Activated naive CD8-positive, alpha-beta T cell treated with anti-CD3 and anti-CD28 coated beads, Interleukin-2, amount 10 ng/mL, durations not matched to agents 7 days and 5 days (primary cell): ENCODE measurements at regions not wholly inside any gene's neighbourhood (a gene's known extent, or its start where the extent isn't known, plus 50 kb on each side); places are given as distances from the start of the nearest gene placed in this dataset.
"Not testable (repeated sequence)": the region's sequence is repeated elsewhere in the genome, so short reads cannot be mapped to it uniquely, and the experiment has no call there.

Source experiments
- ATAC-seq: fragments of 150-1000 bp; cut with Tn5 transposase; one replicate; pipeline ENCODE4 v1.10.0; 2021; ENCODE audit warnings: low read depth, moderate library complexity
- POLR2A ChIA-PET: fragments of 350-600 bp; sonication (Branson Sonifier 250); formaldehyde crosslinking; loops from one replicate; lab custom pipeline; 2021; ENCODE audit warnings: antibody characterized with exemption; lab: Charles Lee
- DNase-seq: peaks from one replicate; pipeline ENCODE4 v3.0.0; 2021
- H3K27ac Mint-ChIP-seq: one replicate; pipeline ENCODE4 v1.8.0; 2022; ENCODE audit warnings: mild to moderate bottlenecking, mixed read lengths
- H3K27me3 Mint-ChIP-seq: one replicate; pipeline ENCODE4 v1.8.0; 2022; ENCODE audit warnings: mild to moderate bottlenecking, moderate library complexity, mixed read lengths
- H3K36me3 Mint-ChIP-seq: one replicate; pipeline ENCODE4 v1.8.0; 2021; ENCODE audit warnings: mild to moderate bottlenecking, mixed read lengths
- H3K4me1 Mint-ChIP-seq: one replicate; pipeline ENCODE4 v1.8.0; 2021; ENCODE audit warnings: mixed read lengths
- H3K4me3 Mint-ChIP-seq: one replicate; pipeline ENCODE4 v1.8.0; 2022; ENCODE audit warnings: mild to moderate bottlenecking, moderate library complexity, mixed read lengths
- H3K9me3 Mint-ChIP-seq: one replicate; pipeline ENCODE4 v1.8.0; 2021; ENCODE audit warnings: mixed read lengths

DNA sequence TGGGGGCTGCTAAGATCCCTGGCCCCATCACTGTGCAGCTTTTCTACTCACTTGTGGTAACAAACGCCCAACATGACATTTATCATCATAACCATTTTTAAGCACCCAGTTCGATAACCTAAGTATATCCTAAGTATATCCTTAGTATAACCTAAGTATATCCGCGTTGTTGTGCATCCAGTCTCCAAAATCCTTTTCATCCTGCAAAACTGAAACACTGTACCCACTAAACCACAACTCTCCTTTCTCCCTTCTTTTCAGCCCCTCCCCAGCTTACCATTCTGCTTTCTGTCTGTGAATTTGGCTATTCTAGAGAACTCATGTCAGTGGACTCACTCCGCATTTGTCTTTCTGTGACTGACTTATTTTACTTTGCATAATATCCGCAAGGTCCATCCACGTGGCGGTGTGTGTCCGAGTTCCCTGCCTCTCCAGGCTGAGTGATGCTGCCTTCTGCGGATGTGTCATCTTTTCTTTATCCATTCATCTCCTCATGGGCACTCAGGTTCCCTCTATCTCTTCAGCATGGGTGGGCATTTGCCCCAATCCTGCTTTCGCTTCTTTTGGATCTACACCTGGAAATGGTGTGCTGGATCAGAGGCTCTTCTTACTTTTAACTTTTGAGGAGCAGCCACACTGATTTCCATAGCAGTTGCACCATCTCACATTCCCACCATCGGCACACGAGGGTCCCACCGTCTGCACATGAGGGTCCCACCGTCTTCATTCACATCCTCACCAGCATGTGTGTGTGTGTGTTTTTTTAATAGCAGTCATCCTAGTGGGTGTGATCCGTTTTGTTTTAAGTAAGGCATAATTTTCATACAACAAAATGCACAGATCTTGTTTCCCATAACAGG lies 82.4 kb upstream of the CLDN5 start:
- Mint-ChIP-seq H3K4me1 (peaks cover 21% of the 10 kb centered on the region), H3K36me3 (no peaks in the 10 kb centered on the region), H3K27me3 (peaks cover 4% of the 10 kb centered on the region), H3K9me3 (no peaks in the 10 kb centered on the region), H3K27ac (peak overlapping the region; percentile 70), H3K4me3 (no peak overlapping the region)
- POLR2A ChIA-PET, result interaction anchor here (1.7 kb wide), 1 partner anchor 9 kb away, joined by 4 read pairs; no protein-coding TSS in a partner anchor
- DNase-seq (no peak), ATAC-seq (no peak)

GRCh38 chr22:19607192-19608002 lies 83.2 kb upstream of the CLDN5 start:
- Mint-ChIP-seq H3K27ac (peak overlapping the region; percentile 70), H3K4me3 (no peak overlapping the region), H3K4me1 (peaks cover 21% of the 10 kb centered on the region), H3K9me3 (no peaks in the 10 kb centered on the region), H3K27me3 (peaks cover 4% of the 10 kb centered on the region), H3K36me3 (no peaks in the 10 kb centered on the region)
- POLR2A ChIA-PET, result interaction anchor here (1.7 kb wide), 1 partner anchor 10 kb away, joined by 4 read pairs; no protein-coding TSS in a partner anchor
- peak; percentile 49 for ATAC-seq
- DNase-seq, result peak; percentile 39

GRCh38 chr22:19608003-19608690 lies 83.9 kb upstream of the CLDN5 start:
- POLR2A ChIA-PET, result interaction anchor here (1.7 kb wide), 1 partner anchor 11 kb away, joined by 4 read pairs; no protein-coding TSS in a partner anchor
- Mint-ChIP-seq H3K4me1 (peaks cover 23% of the 10 kb centered on the region), H3K27me3 (peaks cover 4% of the 10 kb centered on the region), H3K36me3 (no peaks in the 10 kb centered on the region), H3K4me3 (no peak overlapping the region), H3K27ac (peak overlapping the region; percentile 46), H3K9me3 (no peaks in the 10 kb centered on the region)
- no peak for ATAC-seq
- no peak for DNase-seq

DNA sequence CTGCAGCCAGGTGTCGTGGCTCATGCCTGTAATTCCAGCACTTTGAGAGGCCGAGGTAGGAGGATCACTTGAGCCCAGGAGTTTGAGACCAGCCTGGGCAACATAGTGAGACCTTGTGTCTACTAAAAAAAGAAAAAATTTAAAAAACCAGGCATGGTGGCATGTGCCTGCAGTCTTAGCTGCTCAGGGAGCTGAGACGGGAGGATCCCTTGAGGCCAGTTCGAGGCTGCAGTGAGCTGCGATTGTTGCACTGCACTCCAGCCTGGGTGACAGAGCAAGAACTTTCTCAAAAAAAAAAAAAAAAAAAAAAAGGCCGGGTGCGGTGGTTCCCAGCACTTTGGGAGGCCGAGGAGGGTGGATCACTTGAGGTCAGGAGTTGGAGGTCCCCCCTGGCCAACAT lies 85.5 kb upstream of the CLDN5 start:
- ATAC-seq, H3K27ac Mint-ChIP-seq, H3K4me3 Mint-ChIP-seq, H3K27me3 Mint-ChIP-seq, H3K36me3 Mint-ChIP-seq, DNase-seq, H3K9me3 Mint-ChIP-seq: not testable (repeated sequence)
- POLR2A ChIA-PET, result interaction anchor here (0.8 kb wide), 1 partner anchor 10 kb away, joined by 3 read pairs; no protein-coding TSS in a partner anchor
- peaks cover 23% of the 10 kb centered on the region for H3K4me1 Mint-ChIP-seq

GRCh38 chr22:19610518-19611253 lies 86.5 kb upstream of the CLDN5 start:
- Mint-ChIP-seq H3K36me3 (no peaks in the 10 kb centered on the region), H3K27ac (peak overlapping the region; percentile 5), H3K4me3 (no peak overlapping the region), H3K9me3 (no peaks in the 10 kb centered on the region), H3K4me1 (peaks cover 23% of the 10 kb centered on the region), H3K27me3 (peaks cover 4% of the 10 kb centered on the region)
- POLR2A ChIA-PET, result interaction anchor here (0.7 kb wide), 1 partner anchor 10 kb away, joined by 4 read pairs; no protein-coding TSS in a partner anchor
- ATAC-seq, result peak; percentile 65
- DNase-seq, result peak; percentile 43

- H3K9me3 Mint-ChIP-seq, result no peaks in the 10 kb centered on the region
- POLR2A ChIA-PET, result no interaction called here
- H3K27me3 Mint-ChIP-seq, result peaks cover 2% of the 10 kb centered on the region
- no peak overlapping the region for H3K4me3 Mint-ChIP-seq
- no peaks in the 10 kb centered on the region for H3K36me3 Mint-ChIP-seq
- no peak for ATAC-seq
- H3K4me1 Mint-ChIP-seq, result peaks cover 19% of the 10 kb centered on the region
- DNase-seq, result no peak
- H3K27ac Mint-ChIP-seq, result no peak overlapping the region
These were observed 87.4 kb upstream of the CLDN5 start for GRCh38 chr22:19611590-19611989.

GRCh38 chr22:19612866-19613572 lies 88.8 kb upstream of the CLDN5 start:
- no peaks in the 10 kb centered on the region for H3K9me3 Mint-ChIP-seq
- POLR2A ChIA-PET, result no interaction called here
- peaks cover 13% of the 10 kb centered on the region for H3K4me1 Mint-ChIP-seq
- H3K4me3 Mint-ChIP-seq, result no peak overlapping the region
- DNase-seq, result no peak
- no peaks in the 10 kb centered on the region for H3K27me3 Mint-ChIP-seq
- no peaks in the 10 kb centered on the region for H3K36me3 Mint-ChIP-seq
- no peak overlapping the region for H3K27ac Mint-ChIP-seq
- no peak for ATAC-seq

DNA sequence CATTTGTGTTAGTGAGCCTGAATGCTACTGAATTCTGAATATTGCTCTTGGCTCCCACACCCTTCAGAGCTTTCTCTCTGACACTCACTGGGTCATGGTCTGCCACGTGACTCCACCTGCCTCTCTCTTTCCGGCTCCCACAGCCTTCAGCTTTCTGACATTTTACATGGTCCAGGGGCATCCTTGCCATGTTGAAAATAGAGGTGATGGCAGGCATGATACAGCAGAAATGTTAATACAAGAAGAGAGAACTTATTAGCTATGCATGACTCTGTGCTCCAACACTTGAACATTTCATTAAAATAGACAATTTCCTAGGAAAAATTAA lies 90.3 kb upstream of the CLDN5 start:
- DNase-seq (no peak), ATAC-seq (no peak)
- H3K4me1 Mint-ChIP-seq, result peaks cover 20% of the 10 kb centered on the region
- POLR2A ChIA-PET, result no interaction called here
- no peaks in the 10 kb centered on the region for H3K9me3 Mint-ChIP-seq
- no peaks in the 10 kb centered on the region for H3K27me3 Mint-ChIP-seq
- no peak overlapping the region for H3K4me3 Mint-ChIP-seq
- no peak overlapping the region for H3K27ac Mint-ChIP-seq
- H3K36me3 Mint-ChIP-seq, result no peaks in the 10 kb centered on the region

DNA sequence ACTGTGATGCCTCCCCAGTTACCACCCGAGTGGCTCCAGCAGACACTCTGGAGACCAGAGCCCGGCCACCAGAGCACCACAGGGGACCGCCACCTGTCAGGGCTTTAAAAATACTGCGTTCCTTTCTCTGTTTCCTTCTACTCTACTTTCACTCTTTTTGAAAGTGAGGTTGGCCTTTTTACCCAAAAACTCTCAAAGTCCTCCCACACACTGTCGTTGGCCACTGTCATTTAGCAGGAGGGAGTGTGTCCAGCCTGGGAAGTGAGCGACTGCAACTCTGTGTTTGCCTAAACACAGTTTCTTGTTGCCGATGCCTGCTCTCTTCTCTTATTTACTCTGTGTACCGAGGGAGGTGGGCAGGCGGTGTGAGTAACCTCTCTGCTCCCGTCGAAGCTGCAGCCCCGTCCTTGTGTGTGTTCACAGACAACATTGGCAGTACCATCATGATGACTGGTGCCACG lies 90.8 kb upstream of the CLDN5 start:
- ATAC-seq (no peak), DNase-seq (no peak)
- Mint-ChIP-seq H3K9me3 (no peaks in the 10 kb centered on the region), H3K4me3 (no peak overlapping the region), H3K36me3 (no peaks in the 10 kb centered on the region), H3K4me1 (peaks cover 24% of the 10 kb centered on the region), H3K27me3 (no peaks in the 10 kb centered on the region), H3K27ac (no peak overlapping the region)
- POLR2A ChIA-PET, result no interaction called here

- DNase-seq (no peak), ATAC-seq (no peak)
- Mint-ChIP-seq H3K4me1 (peaks cover 18% of the 10 kb centered on the region), H3K27ac (no peak overlapping the region), H3K27me3 (no peaks in the 10 kb centered on the region), H3K9me3 (no peaks in the 10 kb centered on the region), H3K36me3 (no peaks in the 10 kb centered on the region), H3K4me3 (no peak overlapping the region)
- POLR2A ChIA-PET, result interaction anchor here (0.7 to 1.3 kb wide), 2 partner anchors 17 to 18 kb away, joined by 4 to 5 read pairs; no protein-coding TSS in a partner anchor
These were observed 91.8 kb upstream of the CLDN5 start for GRCh38 chr22:19615867-19616581.

GRCh38 chr22:19619144-19620009 lies 94.9 kb upstream of the SEPTIN5 start:
- POLR2A ChIA-PET, result interaction anchor here (1.1 kb wide), 1 partner anchor 10 kb away, joined by 3 read pairs; no protein-coding TSS in a partner anchor
- Mint-ChIP-seq H3K36me3 (no peaks in the 10 kb centered on the region), H3K4me3 (peak overlapping the region; percentile 23), H3K4me1 (peaks cover 13% of the 10 kb centered on the region), H3K9me3 (no peaks in the 10 kb centered on the region), H3K27ac (peak overlapping the region; percentile 46), H3K27me3 (no peaks in the 10 kb centered on the region)
- ATAC-seq (peak; percentile 50), DNase-seq (no peak)
